GM23338 (cell line): ENCODE measurements at regions not wholly inside any gene's neighbourhood (a gene's known extent, or its start where the extent isn't known, plus 50 kb on each side); places are given as distances from the start of the nearest gene placed in this dataset.

Experiments
- ATAC-seq: fragments of 200-7000 bp; cut with Tn5 transposase; 3 replicates; pipeline ENCODE4 v1.9.1; 2020
- DNase-seq: peaks from one replicate; pipeline ENCODE4 v3.0.0-alpha.2; 2015; ENCODE audit warnings: low spot score
- H2AFZ ChIP-seq: fragments of 200-600 bp; sonication (generic); 2 replicates; pipeline ENCODE4 v1.8.0; 2016; ENCODE audit warnings: antibody characterized with exemption, mild to moderate bottlenecking, moderate library complexity
- H3F3A ChIP-seq: fragments of 200-600 bp; sonication (generic); replicated peaks from 2 replicates; pipeline ENCODE4 v1.8.0; 2017; ENCODE audit warnings: antibody characterized with exemption, mixed run types, low read depth
- H3K27ac ChIP-seq: fragments of 200-600 bp; sonication (generic); 2 replicates; pipeline ENCODE4 v1.6.1; 2016; ENCODE audit warnings: low read depth
- H3K27me3 ChIP-seq: fragments of 200-600 bp; sonication (generic); 2 replicates; pipeline ENCODE4 v1.8.0; 2016; ENCODE audit warnings: mild to moderate bottlenecking, mixed run types, moderate library complexity; ENCODE audit not compliant: insufficient read depth
- H3K36me3 ChIP-seq: fragments of 200-600 bp; sonication (generic); 2 replicates; pipeline ENCODE4 v1.8.0; 2016; ENCODE audit warnings: mild to moderate bottlenecking; ENCODE audit not compliant: insufficient read depth
- H3K4me1 ChIP-seq: fragments of 200-600 bp; sonication (generic); 2 replicates; pipeline ENCODE4 v1.8.0; 2016; ENCODE audit warnings: mild to moderate bottlenecking, moderate library complexity; ENCODE audit not compliant: insufficient read depth
- H3K4me2 ChIP-seq: fragments of 200-600 bp; sonication (generic); 2 replicates; pipeline ENCODE4 v1.7.1; 2017; ENCODE audit warnings: mixed run types
- H3K4me3 ChIP-seq: fragments of 200-600 bp; sonication (generic); 2 replicates; pipeline ENCODE4 v1.6.1; 2016; ENCODE audit warnings: mixed run types
- H3K79me2 ChIP-seq: fragments of 200-600 bp; sonication (generic); replicated peaks from 2 replicates; pipeline ENCODE4 v1.8.0; 2017; ENCODE audit warnings: mild to moderate bottlenecking; ENCODE audit not compliant: insufficient read depth
- H3K9me2 ChIP-seq: fragments of 200-600 bp; sonication (generic); 2 replicates; pipeline ENCODE4 v1.8.0; 2017; ENCODE audit not compliant: insufficient read depth
- H4K20me1 ChIP-seq: fragments of 200-600 bp; sonication (generic); replicated peaks from 2 replicates; pipeline ENCODE4 v1.8.0; 2017; ENCODE audit warnings: mild to moderate bottlenecking; ENCODE audit not compliant: insufficient read depth
- H3K27ac Mint-ChIP-seq: 2 replicates; pipeline ENCODE4 v1.8.0; 2020; ENCODE audit warnings: inconsistent platforms, mild to moderate bottlenecking, moderate library complexity, mixed read lengths
- H3K27me3 Mint-ChIP-seq: 3 replicates; pipeline ENCODE4 v1.8.0; 2022; ENCODE audit warnings: low read depth, mild to moderate bottlenecking, moderate library complexity, mixed read lengths, inconsistent platforms; ENCODE audit not compliant: insufficient read depth, poor library complexity
- H3K36me3 Mint-ChIP-seq: 3 replicates; pipeline ENCODE4 v1.8.0; 2021; ENCODE audit warnings: low read depth, mild to moderate bottlenecking, inconsistent platforms, moderate library complexity, mixed read lengths
- H3K4me1 Mint-ChIP-seq: 3 replicates; pipeline ENCODE4 v1.8.0; 2020; ENCODE audit warnings: mild to moderate bottlenecking, inconsistent platforms, mixed read lengths
- H3K4me3 Mint-ChIP-seq: 3 replicates; pipeline ENCODE4 v1.8.0; 2021; ENCODE audit warnings: moderate library complexity, mild to moderate bottlenecking, inconsistent platforms, mixed read lengths
- H3K9me3 Mint-ChIP-seq: 3 replicates; pipeline ENCODE4 v1.8.0; 2020; ENCODE audit warnings: moderate library complexity, mild to moderate bottlenecking, inconsistent platforms, mixed read lengths
- CREB1 ChIP-seq: fragments of 250-450 bp; sonication (Bioruptor Pico); IDR thresholded peaks from 2 replicates; pipeline ENCODE4 v1.5.0; 2020; ENCODE audit warnings: low read depth, mild to moderate bottlenecking, moderate library complexity
- ETS1 ChIP-seq: IDR thresholded peaks from 2 replicates; pipeline ENCODE4 v1.6.1; 2016; ENCODE audit warnings: antibody characterized with exemption
- EZH2 ChIP-seq: fragments of 200-600 bp; sonication (generic); IDR thresholded peaks from one replicate; pipeline ENCODE4 v1.8.0; 2017; ENCODE audit warnings: antibody characterized with exemption, mild to moderate bottlenecking, low read depth; ENCODE audit not compliant: unreplicated experiment
- EZH2phosphoT487 ChIP-seq: fragments of 200-600 bp; sonication (generic); IDR thresholded peaks from one replicate; pipeline ENCODE4 v1.8.1; 2018; ENCODE audit warnings: antibody characterized with exemption; ENCODE audit not compliant: unreplicated experiment
- NANOG ChIP-seq: IDR thresholded peaks from 2 replicates; pipeline ENCODE4 v1.6.1; 2016; ENCODE audit warnings: antibody characterized with exemption, borderline replicate concordance
- POLR2AphosphoS5 ChIP-seq: IDR thresholded peaks from 2 replicates; pipeline ENCODE4 v1.6.1; 2016; ENCODE audit warnings: antibody characterized with exemption, low read depth
- REST ChIP-seq: IDR thresholded peaks from one replicate; pipeline ENCODE4 v1.6.1; 2018; ENCODE audit warnings: antibody characterized with exemption; ENCODE audit not compliant: unreplicated experiment
- STAT1 ChIP-seq: IDR thresholded peaks from one replicate; pipeline ENCODE4 v1.6.1; 2016; ENCODE audit warnings: antibody characterized with exemption; ENCODE audit not compliant: unreplicated experiment
- ZNF114 ChIP-seq: fragments of 250-450 bp; sonication (Bioruptor Pico); IDR thresholded peaks from 2 replicates; pipeline ENCODE4 v1.5.0; 2020; ENCODE audit warnings: mild to moderate bottlenecking, moderate library complexity
- ZNF462 ChIP-seq: fragments of 250-450 bp; sonication (Bioruptor Pico); IDR thresholded peaks from 2 replicates; pipeline ENCODE4 v1.5.0; 2020; ENCODE audit warnings: mild to moderate bottlenecking, moderate library complexity

- peaks cover 15% of the 10 kb centered on the region for H3K9me3 Mint-ChIP-seq
- H3K27me3 Mint-ChIP-seq: no peaks in the 10 kb centered on the region
- no peak overlapping the region for H2AFZ ChIP-seq
- no peak for ATAC-seq
- no peaks in the 10 kb centered on the region for H4K20me1 ChIP-seq
- no peaks in the 10 kb centered on the region for H3K79me2 ChIP-seq
- peaks cover 9% of the 10 kb centered on the region for H3K36me3 Mint-ChIP-seq
- DNase-seq: no peak
- H3K4me1 Mint-ChIP-seq: no peaks in the 10 kb centered on the region
- H3K9me2 ChIP-seq: peaks cover 10% of the 10 kb centered on the region
- no peaks in the 10 kb centered on the region for H3K27me3 ChIP-seq
- no peaks in the 10 kb centered on the region for H3K4me1 ChIP-seq
- no peak overlapping the region for H3K4me3 Mint-ChIP-seq
- no peak overlapping the region for H3K27ac ChIP-seq
- no peak overlapping the region for H3K4me3 ChIP-seq
- no peaks in the 10 kb centered on the region for H3K36me3 ChIP-seq
- no peaks in the 10 kb centered on the region for H3F3A ChIP-seq
- no peak overlapping the region for H3K27ac Mint-ChIP-seq
- no peak overlapping the region for H3K4me2 ChIP-seq
- TF ChIP-seq STAT1 (no peak), ETS1 (no peak), ZNF462 (CRISPR knock-in tag) (no peak), EZH2phosphoT487 (no peak), REST (no peak), ZNF114 (CRISPR knock-in tag) (no peak), CREB1 (CRISPR knock-in tag) (no peak), NANOG (no peak), POLR2AphosphoS5 (no peak), EZH2 (no peak)
These were observed 148.0 kb upstream of the SPTLC3 start for GRCh38 chr20:12860619-12861247.
